T-helper 2 cell treated with Interferon-gamma antibody and Interleukin-4, amounts not matched to agents 100 ng/mL and 5 ng/mL, for 36 hours (primary cell): ENCODE measurements at regions not wholly inside any gene's neighbourhood (a gene's known extent, or its start where the extent isn't known, plus 50 kb on each side); places are given as distances from the start of the nearest gene placed in this dataset.

Experiments
- intact Hi-C: fragments of 100-400 bp; cut with micrococcal nuclease; formaldehyde crosslinking; loops from one replicate; pipeline ENCODE4 v1.15.1; 2023

- intact Hi-C loops: no loop called here
These were observed 603.2 kb upstream of the FAM241A start for GRCh38 chr4:111542056-111542455.

DNA sequence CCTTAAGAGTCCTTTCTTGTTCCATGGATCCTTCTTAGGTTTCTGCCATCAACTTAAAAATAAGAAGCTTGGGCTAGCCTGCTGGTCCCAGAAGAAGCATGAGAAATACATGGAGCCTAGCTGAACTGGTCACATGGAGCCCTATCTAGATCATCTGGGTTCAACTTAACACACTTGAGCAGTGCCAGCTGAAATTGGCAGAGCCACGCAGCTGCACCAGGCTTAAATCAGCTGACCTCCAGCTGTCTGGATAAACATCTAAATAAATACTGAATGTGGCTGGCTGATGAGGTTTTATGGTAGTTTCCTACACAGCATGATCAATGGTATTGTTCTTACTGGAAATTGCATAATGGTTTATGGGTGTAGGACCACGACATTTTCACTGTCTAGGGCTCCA, 598.4 kb upstream of the FAM241A start:
- intact Hi-C loops: no loop called here

DNA sequence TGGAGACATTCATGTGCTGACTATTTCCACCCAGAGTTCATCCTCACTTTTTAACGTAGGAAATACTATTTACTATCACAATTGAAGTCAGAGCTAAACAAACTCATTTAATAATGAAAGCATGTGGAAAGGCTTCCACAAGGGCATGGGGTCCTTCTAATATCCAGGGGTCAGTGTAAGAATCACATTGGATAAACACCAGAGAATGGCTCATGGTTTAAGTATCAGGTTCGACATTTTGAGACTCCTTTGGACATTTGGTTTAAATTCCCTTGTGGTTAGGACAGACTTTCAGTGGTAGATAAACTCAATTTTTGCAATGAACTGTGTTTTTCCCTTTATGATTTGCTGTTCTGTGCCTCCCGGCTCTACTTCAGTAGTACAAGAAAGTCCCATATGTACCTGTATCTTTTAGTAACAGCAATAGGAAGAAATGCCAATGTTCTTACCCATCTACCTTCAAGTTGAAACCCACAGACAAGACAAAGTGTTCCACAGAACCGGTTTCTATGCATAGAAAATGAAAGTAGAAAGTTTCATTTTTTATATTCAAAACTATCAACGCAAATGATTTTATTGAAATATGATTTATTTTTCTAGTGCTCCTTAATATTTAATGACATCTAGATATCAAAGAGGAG, 589.0 kb upstream of the FAM241A start:
- intact Hi-C loops: no loop called here

- intact Hi-C loops: no loop called here
These were observed 588.4 kb upstream of the FAM241A start for GRCh38 chr4:111556851-111557250.

DNA sequence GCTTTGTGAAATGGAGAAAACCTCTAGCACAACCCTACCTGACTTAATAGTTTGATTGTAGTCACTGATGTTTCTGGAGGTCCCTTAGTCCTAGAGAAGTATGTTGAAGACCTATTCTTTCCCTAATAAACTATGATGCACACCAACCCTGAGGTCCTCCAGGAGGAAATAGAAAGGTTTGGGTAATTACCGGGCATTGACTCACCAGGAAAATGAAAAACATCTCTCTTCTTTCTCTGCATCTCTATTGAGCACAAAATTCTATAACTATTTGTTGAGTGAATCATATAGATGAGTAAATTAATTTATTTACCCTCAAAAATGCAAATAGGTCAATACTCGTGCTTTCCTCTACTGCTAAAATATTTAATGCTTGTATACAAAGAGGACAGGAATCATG, 582.4 kb upstream of the FAM241A start:
- intact Hi-C loops: no loop called here

DNA sequence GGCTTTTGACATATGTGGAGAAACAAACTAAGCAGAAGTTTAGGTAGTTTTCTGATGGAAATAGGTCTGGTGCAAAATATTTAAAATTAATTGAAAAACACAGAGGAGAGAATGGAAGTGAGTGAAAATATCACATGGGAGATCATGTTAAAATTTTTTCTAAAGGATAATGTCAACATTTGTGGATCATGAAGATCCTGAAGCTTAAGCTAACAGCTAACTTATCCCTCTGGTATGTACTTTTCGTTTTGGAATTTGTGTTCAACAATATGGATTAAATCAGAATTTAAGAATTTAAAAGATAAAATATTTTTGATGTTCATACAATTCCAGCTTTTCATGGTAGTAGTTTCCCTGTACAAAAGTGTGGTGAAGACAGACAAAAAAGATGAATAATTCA, 572.8 kb upstream of the FAM241A start:
- intact Hi-C loops: no loop called here

GRCh38 chr4:111573386-111573785, 571.9 kb upstream of the FAM241A start:
- intact Hi-C loops: no loop called here

- intact Hi-C loops: loop anchor here (2.0 kb wide), 1 partner anchor 15 kb away; no protein-coding TSS in a partner anchor
These were observed 565.5 kb upstream of the FAM241A start for GRCh38 chr4:111579767-111580166.

GRCh38 chr4:111595456-111595855, 549.8 kb upstream of the FAM241A start:
- intact Hi-C loops: loop anchor here (2.0 kb wide), 1 partner anchor 17 kb away; no protein-coding TSS in a partner anchor

GRCh38 chr4:111596491-111596890, 548.8 kb upstream of the FAM241A start:
- intact Hi-C loops: no loop called here

DNA sequence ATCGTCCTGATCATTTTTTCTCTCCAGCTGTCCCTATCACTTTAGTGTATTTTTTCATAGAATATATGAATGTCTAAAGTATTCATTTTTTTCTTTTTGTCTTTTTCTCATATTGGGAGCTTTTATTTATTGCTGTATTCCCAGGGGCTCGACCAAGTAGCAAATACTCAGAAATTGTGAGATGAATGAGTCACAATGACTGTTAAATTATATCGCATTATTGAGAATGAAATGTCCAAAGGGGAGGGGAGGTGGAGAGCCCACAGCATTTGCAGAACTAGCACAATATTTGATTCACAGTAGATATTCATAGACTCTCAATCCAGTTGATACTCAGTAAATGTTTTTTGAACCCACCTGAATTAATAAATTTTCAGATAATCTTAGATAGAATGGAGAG, 543.6 kb upstream of the FAM241A start:
- intact Hi-C loops: no loop called here

DNA sequence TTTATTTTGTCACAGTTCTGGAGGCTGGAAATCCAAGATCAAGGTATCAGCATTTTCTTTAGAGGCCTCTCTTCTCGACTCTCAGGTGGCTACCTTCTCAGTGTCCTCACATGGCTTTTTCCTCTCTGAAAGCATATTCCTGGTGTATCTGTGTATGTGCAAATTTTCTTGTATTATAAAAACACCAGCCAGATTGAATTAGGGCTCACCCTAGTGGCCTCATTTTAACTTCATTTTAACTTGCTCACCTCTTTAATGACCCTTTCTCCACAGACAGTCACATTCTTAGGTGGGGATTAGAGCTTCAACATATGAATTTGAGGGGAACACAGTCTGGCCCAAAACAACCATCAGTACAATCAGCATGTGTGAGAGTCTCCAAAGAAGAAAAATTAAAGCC, 542.4 kb upstream of the FAM241A start:
- intact Hi-C loops: no loop called here

- intact Hi-C loops: no loop called here
These were observed 540.1 kb upstream of the FAM241A start for GRCh38 chr4:111605111-111605510.

DNA sequence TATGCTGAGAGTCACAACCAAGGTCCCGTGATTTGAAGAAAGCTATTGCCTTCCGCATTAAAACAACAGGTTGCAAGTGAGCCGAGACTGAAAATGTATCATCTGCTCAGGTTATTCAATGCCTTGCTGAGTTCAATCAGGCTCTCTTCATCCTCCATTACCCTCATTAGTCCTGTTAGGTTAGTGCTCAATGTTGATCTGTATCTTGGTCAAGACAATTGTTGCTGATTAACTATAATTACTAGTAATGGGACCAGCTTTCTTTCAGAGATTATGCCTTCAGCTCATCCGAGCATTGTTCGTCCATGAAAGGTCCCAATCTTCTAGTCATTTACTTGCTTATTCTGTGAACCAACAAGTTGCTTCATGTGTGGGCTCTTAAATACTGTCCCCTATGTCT, 534.6 kb upstream of the FAM241A start:
- intact Hi-C loops: no loop called here

DNA sequence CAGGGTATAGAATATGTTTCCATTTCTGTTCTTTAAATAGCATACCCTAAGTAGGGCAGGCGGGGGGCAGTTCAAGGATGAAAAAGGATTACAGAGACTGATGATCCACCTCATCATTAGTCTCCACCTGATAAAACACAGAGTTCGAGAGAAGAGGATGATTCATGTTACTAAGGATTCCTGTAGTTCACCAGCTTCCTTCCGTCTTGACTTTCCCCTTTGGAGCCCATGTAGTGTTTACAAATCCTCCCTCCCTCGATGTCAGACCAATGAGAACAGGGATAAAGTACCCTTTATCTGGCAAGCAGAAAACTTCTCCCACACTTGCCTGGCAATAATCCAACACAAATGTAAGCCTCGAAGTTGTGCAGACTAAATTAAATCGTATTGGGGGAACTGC, 526.3 kb upstream of the FAM241A start:
- intact Hi-C loops: no loop called here

DNA sequence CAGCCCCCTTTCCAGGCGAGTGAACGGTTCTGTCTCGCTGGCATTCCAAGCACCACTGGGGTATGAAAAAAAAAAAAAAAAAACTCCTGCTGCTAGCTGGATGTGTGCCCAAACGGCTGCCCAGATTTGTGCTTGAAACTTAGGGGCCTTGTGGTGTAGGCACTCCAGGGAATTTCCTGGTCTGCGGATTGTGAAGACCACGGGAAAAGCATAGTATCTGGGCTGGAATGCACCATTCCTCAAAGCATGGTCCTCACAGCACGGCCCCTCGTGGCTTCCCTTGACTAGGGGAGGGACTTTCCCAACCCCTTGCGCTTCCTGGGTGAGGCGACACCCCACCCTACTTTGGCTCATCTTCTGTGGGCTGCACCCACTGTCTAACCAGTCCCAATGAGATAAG, 516.8 kb upstream of the FAM241A start:
- intact Hi-C loops: no loop called here

DNA sequence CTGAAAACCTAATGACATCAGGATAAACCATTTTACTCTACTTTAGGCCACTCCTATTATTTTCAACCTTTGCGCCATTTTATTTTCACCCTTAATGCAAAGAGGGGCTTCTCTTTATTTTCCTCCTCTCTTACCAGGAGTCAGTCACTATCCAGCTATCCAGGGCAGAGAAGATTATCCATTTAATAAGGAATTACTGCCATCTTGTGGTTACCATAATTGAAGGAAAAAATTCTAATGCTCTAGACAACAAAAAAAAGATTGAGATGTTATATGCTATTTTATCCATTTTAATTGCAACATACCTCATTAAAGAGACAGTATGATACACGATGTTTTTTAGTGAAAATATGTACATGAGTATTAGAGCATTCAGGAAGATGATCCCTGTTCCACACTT, 514.5 kb upstream of the FAM241A start:
- intact Hi-C loops: no loop called here

- intact Hi-C loops: no loop called here
These were observed 513.8 kb upstream of the FAM241A start for GRCh38 chr4:111631215-111631999.

- intact Hi-C loops: no loop called here
These were observed 512.6 kb upstream of the FAM241A start for GRCh38 chr4:111632641-111633151.

- intact Hi-C loops: no loop called here
These were observed 511.5 kb upstream of the FAM241A start for GRCh38 chr4:111633663-111634266.

DNA sequence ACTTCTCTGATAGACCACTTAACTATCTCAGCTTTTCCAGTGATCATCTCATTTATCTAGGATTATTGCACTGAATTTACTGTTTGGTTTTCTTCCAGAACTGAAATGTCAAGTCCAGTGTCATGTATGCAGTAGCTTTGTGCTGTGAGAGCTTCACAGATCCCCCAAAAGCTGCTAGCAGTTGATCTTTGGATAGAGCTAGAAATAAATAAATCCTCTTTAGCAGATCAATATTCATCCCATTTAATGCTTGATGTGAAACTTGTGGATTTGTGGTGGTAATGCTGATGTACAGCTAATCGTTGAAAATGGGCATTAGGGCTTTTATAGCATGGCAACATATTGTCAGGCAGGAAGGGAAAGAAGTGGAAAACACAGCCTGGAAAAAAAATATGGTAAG, 509.6 kb upstream of the FAM241A start:
- intact Hi-C loops: loop anchor here (2.0 kb wide), 1 partner anchor 1003 kb away; no protein-coding TSS in a partner anchor

DNA sequence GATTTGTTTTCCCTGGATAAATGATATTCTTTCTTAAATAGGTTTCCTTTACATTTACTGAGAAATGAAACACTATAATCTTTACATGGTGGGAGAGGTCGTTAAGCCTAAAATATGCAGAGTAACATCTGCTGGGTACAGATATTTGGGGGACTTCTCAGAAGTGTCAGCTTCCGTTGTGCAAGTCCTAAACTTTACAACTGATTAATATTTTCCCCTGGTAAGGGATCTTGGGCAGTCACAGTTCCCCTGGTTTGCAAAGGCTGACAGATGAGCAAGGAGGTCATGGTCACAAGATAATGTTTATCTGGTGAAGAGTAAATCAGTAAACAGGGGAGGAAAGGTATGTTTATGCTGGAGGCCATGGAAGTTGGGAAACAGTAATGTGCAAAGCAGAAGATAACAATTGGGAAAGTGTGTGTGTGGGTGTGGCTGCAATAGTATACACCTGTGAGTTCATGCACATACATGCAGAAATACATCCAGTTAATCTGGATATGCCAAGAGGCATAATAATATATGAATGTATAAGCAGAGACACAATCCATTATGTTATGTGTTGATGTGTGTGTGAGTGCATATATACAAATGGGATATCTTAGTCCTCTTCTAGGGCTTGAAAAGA, 508.2 kb upstream of the FAM241A start:
- intact Hi-C loops: loop anchor here (2.0 kb wide), 1 partner anchor 1004 kb away; no protein-coding TSS in a partner anchor
